ENCODE measurements at regions not wholly inside any gene's neighbourhood (a gene's known extent, or its start where the extent isn't known, plus 50 kb on each side); places are given as distances from the start of the nearest gene placed in this dataset.

- Histone ChIP-seq H3K79me1 (ENCODE audit: low read depth in 1 of 2, low read length in 2 of 2) (no peaks in the 10 kb centered on the region), H4K5ac (ENCODE audit: low read depth, low read length) (no peak overlapping the region), H4K8ac (ENCODE audit: low read depth in 2 of 2, low read length in 2 of 2) (no peak overlapping the region), H2AK5ac (ENCODE audit: low read depth, low read length) (no peak overlapping the region), H3K9me3 (ENCODE audit: control insufficient read depth, insufficient read depth, low read length) (peaks cover 45% of the 10 kb centered on the region), H3K4ac (ENCODE audit: low read depth, low read length) (no peak overlapping the region), H3K56ac (ENCODE audit: extremely low read depth, insufficient read depth, low read length) (no peak overlapping the region), H2BK5ac (ENCODE audit: low read depth, low read length, poor library complexity, severe bottlenecking) (no peak overlapping the region), H3K27me3 (ENCODE audit: control insufficient read depth, insufficient read depth, low read length) (no peaks in the 10 kb centered on the region), H3K4me2 (ENCODE audit: low read depth, low read length) (no peak overlapping the region), H2BK15ac (ENCODE audit: low read depth, low read length) (no peak overlapping the region), H2AK9ac (replicated peaks; ENCODE audit: low read depth, low read length, poor library complexity) (no peak overlapping the region), H2AFZ (replicated peaks; ENCODE audit: low read length, poor library complexity) (no peak overlapping the region), H3K9ac (ENCODE audit: low read depth, low read length) (no peak overlapping the region), H3K36me3 (ENCODE audit: control insufficient read depth, insufficient read depth, low read length) (no peaks in the 10 kb centered on the region), H3K23ac (ENCODE audit: low read depth, low read length) (no peak overlapping the region), H4K91ac (ENCODE audit: insufficient read depth, low read depth, low read length) (no peak overlapping the region), H2BK20ac (ENCODE audit: low read depth, low read length) (no peak overlapping the region), H4K20me1 (ENCODE audit: insufficient read depth, low read length) (no peaks in the 10 kb centered on the region), H3K27ac (ENCODE audit: insufficient read depth, low read length) (no peak overlapping the region), H2BK120ac (ENCODE audit: low read depth, low read length) (no peak overlapping the region), H3K4me1 (ENCODE audit: control insufficient read depth, insufficient read depth, low read length) (no peaks in the 10 kb centered on the region), H3K9me1 (ENCODE audit: insufficient read depth, low read length) (no peaks in the 10 kb centered on the region), H3K4me3 (ENCODE audit: insufficient read depth, low read depth, low read length) (no peak overlapping the region), H3K14ac (replicated peaks; ENCODE audit: low read depth, low read length) (no peak overlapping the region), H3K18ac (ENCODE audit: low read depth, low read length) (no peak overlapping the region)
- TF ChIP-seq RCOR1 (IDR thresholded peaks at IDR 0.05; ENCODE audit: insufficient replicate concordance, low read length) = no peak
- TF ChIP-seq MAFK (IDR thresholded peaks at IDR 0.05; ENCODE audit: low read depth, low read length) = no peak
- no peak for TF ChIP-seq RAD21 (IDR thresholded peaks at IDR 0.05; ENCODE audit: low read length)
- dilution Hi-C loops (cut with HindIII; ENCODE audit: low sequenced_read_pairs, unreplicated experiment) (no loop called here), intact Hi-C loops (cut with micrococcal nuclease) (no loop called here), in situ Hi-C loops (cut with MboI; ENCODE audit: low sequenced_read_pairs) (no loop called here)
- POLR2A ChIA-PET (ENCODE audit: unreplicated experiment) = no interaction called here
- WGBS, 2 experiments (ENCODE audit: extremely low coverage in 2 of 2, insufficient read length in 1 of 2) = no CpG with 5 or more reads among the region's 1 CpG
- CTCF ChIA-PET = no interaction called here
- no TSS peak for BruUV-seq (replicated peaks)
- ATAC-seq (ENCODE audit: low read depth) (no peak), DNase-seq (no peak)
These were observed 446.9 kb downstream of the BRD1 start for GRCh38 chr22:49380828-49381114.

All from IMR-90 (cell line).